ENCODE measurements at regions not wholly inside any gene's neighbourhood (a gene's known extent, or its start where the extent isn't known, plus 50 kb on each side); places are given as distances from the start of the nearest gene placed in this dataset.

DNA sequence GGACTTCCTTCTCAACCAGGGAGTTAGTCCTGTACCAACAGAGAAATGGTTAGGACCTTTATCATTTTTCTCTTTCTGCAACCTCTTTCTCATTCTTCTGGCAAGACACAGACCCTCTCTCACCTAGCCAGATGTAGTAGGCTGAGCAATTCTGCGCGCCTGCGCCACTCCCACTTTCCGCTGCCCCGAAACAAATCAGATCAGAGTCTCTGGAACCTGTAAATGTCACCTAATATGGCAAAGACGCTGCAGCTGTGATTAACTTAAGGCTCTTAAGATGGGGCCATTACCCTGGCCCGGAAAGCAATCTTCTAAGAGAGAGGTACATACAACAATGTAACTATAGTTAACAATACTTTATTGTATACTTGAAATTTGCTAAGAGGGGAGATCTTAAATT, 94.3 kb upstream of the ASIC2 start:
- no peaks in the 10 kb centered on the region for H3K9me3 Mint-ChIP-seq
- no peak overlapping the region for H3K4me3 Mint-ChIP-seq
- H3K27ac Mint-ChIP-seq, result no peak overlapping the region
- TF ChIP-seq, protein P1, sequence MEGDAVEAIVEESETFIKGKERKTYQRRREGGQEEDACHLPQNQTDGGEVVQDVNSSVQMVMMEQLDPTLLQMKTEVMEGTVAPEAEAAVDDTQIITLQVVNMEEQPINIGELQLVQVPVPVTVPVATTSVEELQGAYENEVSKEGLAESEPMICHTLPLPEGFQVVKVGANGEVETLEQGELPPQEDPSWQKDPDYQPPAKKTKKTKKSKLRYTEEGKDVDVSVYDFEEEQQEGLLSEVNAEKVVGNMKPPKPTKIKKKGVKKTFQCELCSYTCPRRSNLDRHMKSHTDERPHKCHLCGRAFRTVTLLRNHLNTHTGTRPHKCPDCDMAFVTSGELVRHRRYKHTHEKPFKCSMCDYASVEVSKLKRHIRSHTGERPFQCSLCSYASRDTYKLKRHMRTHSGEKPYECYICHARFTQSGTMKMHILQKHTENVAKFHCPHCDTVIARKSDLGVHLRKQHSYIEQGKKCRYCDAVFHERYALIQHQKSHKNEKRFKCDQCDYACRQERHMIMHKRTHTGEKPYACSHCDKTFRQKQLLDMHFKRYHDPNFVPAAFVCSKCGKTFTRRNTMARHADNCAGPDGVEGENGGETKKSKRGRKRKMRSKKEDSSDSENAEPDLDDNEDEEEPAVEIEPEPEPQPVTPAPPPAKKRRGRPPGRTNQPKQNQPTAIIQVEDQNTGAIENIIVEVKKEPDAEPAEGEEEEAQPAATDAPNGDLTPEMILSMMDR (IDR thresholded peaks at IDR 0.05; ENCODE audit: unreplicated experiment), result no peak
- no peaks in the 10 kb centered on the region for H3K36me3 Mint-ChIP-seq
- DNase-seq (ENCODE audit: low spot score in 2 of 2, unreplicated experiment in 2 of 2), result no peak
- no peaks in the 10 kb centered on the region for H3K27me3 Mint-ChIP-seq (ENCODE audit: low read depth)
- peaks cover 31% of the 10 kb centered on the region for H3K4me1 Mint-ChIP-seq

DNA sequence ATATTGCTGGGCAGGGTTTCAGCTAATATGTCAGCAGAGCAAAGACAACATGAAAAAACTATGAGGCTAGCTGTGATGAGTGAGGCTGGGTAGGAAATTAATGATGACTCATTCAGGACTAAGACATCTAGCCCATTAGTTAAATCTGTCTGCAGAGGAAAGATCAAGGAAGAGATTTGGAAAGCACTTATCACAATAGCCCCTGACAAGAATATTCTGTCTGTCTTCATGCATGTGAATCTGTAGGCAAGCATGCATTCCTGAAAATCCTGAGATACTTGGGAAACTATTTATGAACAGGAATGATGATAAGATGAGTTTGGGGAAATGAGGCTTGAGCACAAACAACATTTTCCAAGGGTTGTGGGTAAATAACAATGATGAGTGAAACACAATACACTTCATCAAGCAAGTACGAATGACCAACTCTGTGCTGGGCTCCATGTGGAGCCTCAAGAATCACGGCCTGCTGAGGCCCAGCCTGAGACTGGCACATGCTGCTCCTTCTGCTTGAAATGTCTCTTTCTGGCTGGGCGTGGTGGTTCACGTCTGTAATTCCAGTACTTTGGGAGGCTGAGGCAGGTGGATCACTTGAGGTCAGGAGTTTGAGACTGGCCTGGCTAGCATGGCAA, 96.5 kb upstream of the ASIC2 start:
- H3K27ac Mint-ChIP-seq, result peak overlapping the region; percentile 71
- no peaks in the 10 kb centered on the region for H3K9me3 Mint-ChIP-seq
- H3K4me3 Mint-ChIP-seq, result no peak overlapping the region
- no peaks in the 10 kb centered on the region for H3K36me3 Mint-ChIP-seq
- DNase-seq (ENCODE audit: low spot score in 2 of 2, unreplicated experiment in 2 of 2), result no peak
- H3K27me3 Mint-ChIP-seq (ENCODE audit: low read depth), result no peaks in the 10 kb centered on the region
- TF ChIP-seq, protein P1 (IDR thresholded peaks at IDR 0.05; ENCODE audit: unreplicated experiment), result no peak
- peaks cover 33% of the 10 kb centered on the region for H3K4me1 Mint-ChIP-seq

DNA sequence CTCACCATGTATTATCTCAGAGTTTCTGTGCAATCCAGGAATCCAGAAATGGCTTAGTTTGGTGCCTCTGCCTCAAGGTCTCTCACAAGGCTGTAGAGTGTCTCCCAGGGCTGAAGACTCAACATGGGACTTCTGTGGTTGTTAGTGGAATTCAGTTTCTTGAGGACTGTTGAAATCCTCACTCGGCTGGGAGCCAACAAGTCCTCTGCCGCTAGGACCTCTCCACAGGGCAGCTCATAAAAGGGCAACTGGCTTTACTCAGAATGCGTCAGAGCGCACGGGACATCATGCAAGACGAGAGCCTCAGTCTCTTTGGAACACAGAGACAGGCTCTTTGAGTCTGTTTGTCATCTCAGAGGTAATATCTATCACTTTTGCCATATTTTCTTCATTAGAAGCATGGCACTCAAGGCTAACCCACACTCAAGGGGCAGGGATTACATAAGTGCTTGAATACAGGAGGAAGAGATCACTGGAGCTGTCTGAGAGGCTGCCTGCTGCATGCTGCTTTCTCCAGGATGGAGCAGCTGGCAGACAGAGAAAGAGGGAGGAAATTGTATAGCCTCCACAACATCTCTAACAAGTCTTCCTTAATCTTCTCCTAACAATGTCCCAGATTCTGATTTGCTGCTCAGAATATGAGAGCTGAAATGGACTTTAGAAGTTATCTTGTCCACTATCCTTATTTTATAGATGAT, 97.5 kb upstream of the ASIC2 start:
- no peaks in the 10 kb centered on the region for H3K9me3 Mint-ChIP-seq
- H3K27ac Mint-ChIP-seq, result peak overlapping the region; percentile 70
- H3K4me3 Mint-ChIP-seq, result no peak overlapping the region
- no peak for DNase-seq (ENCODE audit: low spot score in 2 of 2, unreplicated experiment in 2 of 2)
- H3K36me3 Mint-ChIP-seq, result no peaks in the 10 kb centered on the region
- H3K27me3 Mint-ChIP-seq (ENCODE audit: low read depth), result no peaks in the 10 kb centered on the region
- H3K4me1 Mint-ChIP-seq, result peaks cover 28% of the 10 kb centered on the region
- TF ChIP-seq, protein P1 (IDR thresholded peaks at IDR 0.05; ENCODE audit: unreplicated experiment), result no peak

DNA sequence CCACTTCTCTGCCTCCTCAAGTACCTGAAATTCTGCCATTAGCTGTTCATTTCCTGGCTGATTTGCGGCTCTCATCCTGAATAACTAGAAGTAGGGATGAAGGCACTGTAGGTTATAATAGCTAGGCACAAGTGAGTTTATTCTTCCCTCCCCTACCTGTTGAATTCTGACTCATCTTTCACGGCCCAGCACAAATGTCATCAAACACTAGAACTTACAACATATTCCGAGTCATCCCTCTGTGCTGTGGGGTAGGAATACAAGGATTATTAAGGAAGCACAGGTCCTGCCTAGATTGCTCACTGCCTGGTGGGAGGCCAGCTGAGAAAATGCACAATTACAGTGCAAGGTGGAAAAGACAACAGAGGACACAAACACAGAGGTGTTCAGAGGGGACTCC, 103.7 kb upstream of the ASIC2 start:
- H3K4me3 Mint-ChIP-seq, result no peak overlapping the region
- H3K27ac Mint-ChIP-seq, result no peak overlapping the region
- H3K9me3 Mint-ChIP-seq, result no peaks in the 10 kb centered on the region
- H3K4me1 Mint-ChIP-seq, result peaks cover 2% of the 10 kb centered on the region
- no peaks in the 10 kb centered on the region for H3K36me3 Mint-ChIP-seq
- TF ChIP-seq, protein P1 (IDR thresholded peaks at IDR 0.05; ENCODE audit: unreplicated experiment), result no peak
- no peaks in the 10 kb centered on the region for H3K27me3 Mint-ChIP-seq (ENCODE audit: low read depth)
- no peak for DNase-seq (ENCODE audit: low spot score in 2 of 2, unreplicated experiment in 2 of 2)

DNA sequence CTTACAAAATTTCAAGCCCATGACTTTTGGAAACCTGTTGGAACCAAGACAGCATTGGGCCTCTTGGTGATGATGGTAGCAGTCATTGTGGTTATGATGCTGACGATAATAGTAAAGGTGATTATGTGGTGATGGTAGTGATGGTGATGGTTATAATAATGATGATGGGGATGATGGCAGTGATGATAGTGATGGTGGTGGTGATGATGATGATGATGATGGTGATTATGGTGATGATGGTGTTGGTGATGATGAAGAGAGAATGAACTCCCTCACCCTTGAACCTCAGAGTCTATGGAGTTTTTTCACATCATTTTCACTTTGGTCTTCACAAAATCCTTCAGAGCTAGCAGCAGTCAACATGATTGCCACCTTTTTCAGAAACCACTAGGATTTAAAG, 105.3 kb upstream of the ASIC2 start:
- Mint-ChIP-seq H3K27ac (no peak overlapping the region), H3K4me1 (no peaks in the 10 kb centered on the region), H3K9me3 (no peaks in the 10 kb centered on the region), H3K27me3 (ENCODE audit: low read depth) (no peaks in the 10 kb centered on the region), H3K36me3 (no peaks in the 10 kb centered on the region), H3K4me3 (no peak overlapping the region)
- TF ChIP-seq, protein P1 (IDR thresholded peaks at IDR 0.05; ENCODE audit: unreplicated experiment), result no peak
- DNase-seq (ENCODE audit: low spot score in 2 of 2, unreplicated experiment in 2 of 2), result no peak

Measured in mesothelial cell of epicardium (in vitro differentiated cells).